ENCODE measurements at regions not wholly inside any gene's neighbourhood (a gene's known extent, or its start where the extent isn't known, plus 50 kb on each side); places are given as distances from the start of the nearest gene placed in this dataset.

GRCh38 chr7:125568799-125569198 is 639.2 kb upstream of the POT1 start (continued):
- no peak for TF ChIP-seq POU6F1 (CRISPR knock-in tag; IDR thresholded peaks at IDR 0.05; ENCODE audit: borderline replicate concordance, low read depth)
- no peak for TF ChIP-seq ZNF565 (CRISPR knock-in tag; conservative IDR thresholded peaks at IDR 0.05; ENCODE audit: low read depth)
- no peak for TF ChIP-seq PATZ1 (CRISPR knock-in tag; IDR thresholded peaks at IDR 0.05; ENCODE audit: borderline replicate concordance)
- TF ChIP-seq RARB (CRISPR knock-in tag; IDR thresholded peaks at IDR 0.05): no peak
- TF ChIP-seq ZNF70 (CRISPR knock-in tag; IDR thresholded peaks at IDR 0.05): no peak
- no peak for TF ChIP-seq CSDC2 (CRISPR knock-in tag; IDR thresholded peaks at IDR 0.05)
- TF ChIP-seq TCF4 (CRISPR knock-in tag; IDR thresholded peaks at IDR 0.05; ENCODE audit: borderline replicate concordance): no peak
- TF ChIP-seq ESRRG (CRISPR knock-in tag; IDR thresholded peaks at IDR 0.05): no peak
- TF ChIP-seq SNAI2 (CRISPR knock-in tag; IDR thresholded peaks at IDR 0.05): no peak

- TF ChIP-seq ZNF70 (CRISPR knock-in tag; IDR thresholded peaks at IDR 0.05): no peak
- TF ChIP-seq ISL1 (CRISPR knock-in tag; IDR thresholded peaks at IDR 0.05): no peak
- TF ChIP-seq CREB5 (CRISPR knock-in tag; IDR thresholded peaks at IDR 0.05; ENCODE audit: low read depth): no peak
- TF ChIP-seq ZFP3 (CRISPR knock-in tag; IDR thresholded peaks at IDR 0.05): no peak
- no peak for TF ChIP-seq ZC3H10 (CRISPR knock-in tag; IDR thresholded peaks at IDR 0.05)
- no peak for TF ChIP-seq PPARA (CRISPR knock-in tag; IDR thresholded peaks at IDR 0.05; ENCODE audit: borderline replicate concordance)
- no peak for TF ChIP-seq ZFP30 (CRISPR knock-in tag; IDR thresholded peaks at IDR 0.05)
- TF ChIP-seq SNAI2 (CRISPR knock-in tag; IDR thresholded peaks at IDR 0.05): no peak
- TF ChIP-seq RARB (CRISPR knock-in tag; IDR thresholded peaks at IDR 0.05): no peak
- no peak for TF ChIP-seq CSRNP3 (CRISPR knock-in tag; IDR thresholded peaks at IDR 0.05)
- TF ChIP-seq ZNF565 (CRISPR knock-in tag; conservative IDR thresholded peaks at IDR 0.05; ENCODE audit: low read depth): no peak
- TF ChIP-seq TCF4 (CRISPR knock-in tag; IDR thresholded peaks at IDR 0.05; ENCODE audit: borderline replicate concordance): no peak
These were observed 638.1 kb upstream of the POT1 start for GRCh38 chr7:125567686-125568085.

GRCh38 chr7:125563964-125564529 is 634.4 kb upstream of the POT1 start:
- no peak for ATAC-seq
- no peak for TF ChIP-seq RARB (CRISPR knock-in tag; IDR thresholded peaks at IDR 0.05)

More at GRCh38 chr7:125567686-125568085, 638.1 kb upstream of the POT1 start:
- ATAC-seq: no peak

GRCh38 chr7:125563557-125563956 is 633.9 kb upstream of the POT1 start:
- TF ChIP-seq TCF4 (CRISPR knock-in tag; IDR thresholded peaks at IDR 0.05; ENCODE audit: borderline replicate concordance): no peak
- TF ChIP-seq ZFP3 (CRISPR knock-in tag; IDR thresholded peaks at IDR 0.05): no peak
- ATAC-seq: no peak

GRCh38 chr7:125561006-125561405 is 631.4 kb upstream of the POT1 start:
- ATAC-seq: no peak
- TF ChIP-seq ZFP3 (CRISPR knock-in tag; IDR thresholded peaks at IDR 0.05) (no peak), CSDC2 (CRISPR knock-in tag; IDR thresholded peaks at IDR 0.05) (no peak), ZNF565 (CRISPR knock-in tag; conservative IDR thresholded peaks at IDR 0.05; ENCODE audit: low read depth) (no peak), RARB (CRISPR knock-in tag; IDR thresholded peaks at IDR 0.05) (no peak), PATZ1 (CRISPR knock-in tag; IDR thresholded peaks at IDR 0.05; ENCODE audit: borderline replicate concordance) (no peak), OSR1 (CRISPR knock-in tag; IDR thresholded peaks at IDR 0.05) (no peak), ZFP30 (CRISPR knock-in tag; IDR thresholded peaks at IDR 0.05) (no peak), ZNF8 (CRISPR knock-in tag; IDR thresholded peaks at IDR 0.05) (no peak), ZC3H10 (CRISPR knock-in tag; IDR thresholded peaks at IDR 0.05) (no peak), PPARA (CRISPR knock-in tag; IDR thresholded peaks at IDR 0.05; ENCODE audit: borderline replicate concordance) (no peak), TCF4 (CRISPR knock-in tag; IDR thresholded peaks at IDR 0.05; ENCODE audit: borderline replicate concordance) (no peak), ARNTL (CRISPR knock-in tag; IDR thresholded peaks at IDR 0.05; ENCODE audit: borderline replicate concordance, low read depth) (no peak), BACH2 (CRISPR knock-in tag; IDR thresholded peaks at IDR 0.05; ENCODE audit: borderline replicate concordance) (no peak), ESRRG (CRISPR knock-in tag; IDR thresholded peaks at IDR 0.05) (no peak), CREB5 (CRISPR knock-in tag; IDR thresholded peaks at IDR 0.05; ENCODE audit: low read depth) (no peak), ZNF70 (CRISPR knock-in tag; IDR thresholded peaks at IDR 0.05) (no peak), TOX (CRISPR knock-in tag; IDR thresholded peaks at IDR 0.05; ENCODE audit: borderline replicate concordance) (no peak), CSRNP3 (CRISPR knock-in tag; IDR thresholded peaks at IDR 0.05) (no peak), SNAI2 (CRISPR knock-in tag; IDR thresholded peaks at IDR 0.05) (no peak)
